ENCODE measurements at regions not wholly inside any gene's neighbourhood (a gene's known extent, or its start where the extent isn't known, plus 50 kb on each side); places are given as distances from the start of the nearest gene placed in this dataset.

DNA sequence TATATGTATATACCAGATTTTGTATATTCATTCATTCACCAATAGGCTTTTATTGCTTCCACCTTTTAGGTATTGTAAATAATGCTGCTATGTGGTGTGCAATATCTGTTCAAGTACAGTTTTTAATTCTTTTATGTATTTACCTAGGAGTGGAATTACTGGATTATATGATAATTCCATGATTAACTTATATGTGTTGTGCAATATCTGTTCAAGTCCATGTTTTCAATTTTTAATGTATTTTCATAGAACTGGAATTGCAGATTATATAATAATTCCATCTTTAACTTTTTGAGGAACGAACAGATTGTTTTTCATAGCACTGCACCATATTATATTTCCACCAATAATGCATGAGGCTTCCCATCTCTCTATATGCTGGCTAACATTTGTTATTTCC is 50.6 kb upstream of the L3MBTL4 start:
- DNase-seq (ENCODE audit: extremely low read depth, low read depth) = no peak

DNA sequence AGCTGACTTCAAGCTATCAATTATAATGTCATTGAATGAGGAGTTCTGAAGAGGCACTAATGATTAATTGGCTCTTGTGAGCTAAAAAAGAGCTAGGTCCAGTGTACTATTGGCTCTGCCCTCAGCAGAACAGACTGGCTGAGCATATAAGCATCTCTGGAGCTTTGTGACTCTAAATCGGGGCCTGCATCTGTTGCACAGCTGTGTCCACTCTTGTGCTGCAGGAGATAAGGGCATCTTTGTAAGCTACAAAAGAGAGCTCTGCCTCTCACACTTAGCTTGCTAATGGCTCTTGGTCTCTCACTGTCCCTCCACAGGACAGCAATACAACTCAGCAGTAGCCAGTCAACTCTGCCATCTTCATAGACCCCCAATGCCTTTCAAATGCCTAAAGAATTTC is 61.5 kb upstream of the L3MBTL4 start:
- DNase-seq (ENCODE audit: extremely low read depth, low read depth) = no peak

DNA sequence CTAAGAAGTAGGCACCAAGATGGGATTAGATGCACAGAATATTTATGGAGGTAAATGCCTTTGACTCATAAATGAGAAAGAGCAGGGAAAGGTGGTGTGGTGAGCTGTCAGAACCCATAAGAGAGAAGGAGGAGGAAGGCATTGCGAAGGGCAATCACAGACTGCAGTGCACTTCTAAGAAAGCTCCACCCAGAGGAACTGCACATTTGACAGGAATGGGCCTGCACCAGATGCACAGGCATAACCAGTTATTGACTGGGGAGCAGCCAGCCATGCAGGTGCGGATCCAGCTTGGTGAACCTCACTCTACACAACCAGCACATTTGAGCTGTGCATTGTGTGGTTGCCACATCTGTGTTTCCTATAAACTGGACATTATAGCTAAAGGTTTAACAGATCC is 62.2 kb upstream of the L3MBTL4 start:
- no peak for DNase-seq (ENCODE audit: extremely low read depth, low read depth)

DNA sequence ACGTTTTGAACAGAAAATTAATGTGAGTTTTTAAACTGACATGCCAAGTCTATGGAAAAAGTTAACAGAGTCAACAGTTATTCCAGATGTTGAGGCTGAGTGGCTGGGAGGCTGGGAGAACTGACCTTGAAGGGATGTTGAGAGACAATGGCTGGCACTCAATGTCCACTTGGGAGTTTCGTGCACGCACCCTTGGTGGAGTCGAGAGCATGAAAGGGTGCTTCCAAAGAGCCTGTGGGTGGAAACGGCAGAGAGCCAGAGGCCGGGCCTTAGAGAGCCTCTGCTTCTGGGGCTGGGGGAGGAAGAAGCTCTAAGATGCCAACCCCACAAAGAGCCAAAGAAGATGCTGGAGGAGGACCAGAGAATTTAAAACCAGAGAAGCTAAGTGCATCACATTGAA is 63.4 kb upstream of the L3MBTL4 start:
- no peak for DNase-seq (ENCODE audit: extremely low read depth, low read depth)

DNA sequence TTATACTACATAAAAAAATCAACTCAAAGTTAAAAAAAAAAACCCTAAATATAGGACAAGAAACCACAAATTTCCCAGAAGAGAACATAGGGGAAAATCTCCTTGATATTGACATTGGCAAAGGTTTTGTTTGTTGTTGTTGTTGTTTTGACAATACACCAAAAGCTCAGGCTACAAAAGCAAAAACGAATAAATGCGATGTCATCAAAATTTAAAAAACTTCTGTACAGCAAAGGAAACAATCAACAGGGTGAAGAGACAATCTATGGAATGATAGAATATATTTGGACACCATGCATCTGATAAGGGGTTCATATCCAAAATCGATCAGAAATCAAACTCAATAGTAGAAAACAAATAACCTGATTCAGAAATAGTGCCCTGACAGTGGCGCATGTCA is 65.0 kb upstream of the L3MBTL4 start:
- no peak for DNase-seq (ENCODE audit: extremely low read depth, low read depth)

DNA sequence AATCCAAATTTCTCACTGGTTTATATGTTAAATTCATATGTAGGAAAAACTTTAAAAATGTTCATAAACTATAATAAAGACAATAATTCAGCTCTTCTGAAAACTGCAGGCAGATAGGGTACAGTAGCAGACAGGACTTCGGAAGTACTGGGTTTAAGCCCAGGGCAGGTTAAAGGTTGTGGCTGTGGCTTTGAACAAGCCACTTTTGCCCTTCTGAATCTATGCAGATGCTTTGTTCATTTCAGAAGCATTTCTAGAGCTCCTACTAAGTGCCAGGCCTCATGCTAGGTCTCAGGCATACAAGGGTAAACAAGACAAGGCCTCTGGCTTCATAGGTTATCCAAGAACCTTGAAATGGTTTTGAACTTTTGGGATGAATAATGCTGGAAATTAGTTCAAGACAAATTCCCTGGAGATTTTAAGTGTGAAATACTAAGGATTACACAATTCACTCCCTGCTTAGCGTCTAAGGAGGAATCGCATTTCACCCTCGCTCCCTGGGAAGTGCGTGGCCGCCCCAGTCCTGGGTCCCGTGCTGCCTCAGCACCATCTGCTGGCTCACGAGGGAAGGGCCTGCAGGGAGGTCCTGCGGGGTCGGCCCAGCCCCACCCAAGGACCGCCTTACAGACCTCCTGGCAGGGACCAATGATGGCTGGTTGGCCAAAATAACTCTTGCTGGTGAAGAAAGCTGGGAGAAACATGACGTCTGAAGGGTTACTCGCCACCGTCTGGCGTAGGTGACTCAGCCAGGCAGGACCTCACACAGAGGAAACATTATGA is 67.7 kb upstream of the L3MBTL4 start:
- peak; percentile 50 for DNase-seq (ENCODE audit: extremely low read depth, low read depth)

DNA sequence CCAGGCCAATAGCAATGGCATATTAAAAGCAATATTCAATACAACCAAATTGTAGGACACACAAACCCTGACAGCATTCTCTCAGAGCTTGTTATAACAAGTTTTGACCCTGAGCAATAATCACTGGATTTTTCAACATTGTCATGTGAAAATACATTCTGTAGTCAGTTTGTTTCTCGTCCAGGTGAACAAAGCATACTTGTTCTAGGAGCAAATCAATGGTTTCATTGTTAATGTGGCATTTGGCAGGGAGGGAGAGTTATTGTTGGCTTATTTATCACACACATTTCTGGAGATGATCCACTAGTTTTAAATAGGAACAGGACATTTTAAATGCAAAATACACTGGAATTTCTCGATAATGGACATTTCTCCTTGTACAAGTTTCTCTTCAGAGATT is 69.9 kb upstream of the L3MBTL4 start:
- DNase-seq (ENCODE audit: extremely low read depth, low read depth) = no peak

DNA sequence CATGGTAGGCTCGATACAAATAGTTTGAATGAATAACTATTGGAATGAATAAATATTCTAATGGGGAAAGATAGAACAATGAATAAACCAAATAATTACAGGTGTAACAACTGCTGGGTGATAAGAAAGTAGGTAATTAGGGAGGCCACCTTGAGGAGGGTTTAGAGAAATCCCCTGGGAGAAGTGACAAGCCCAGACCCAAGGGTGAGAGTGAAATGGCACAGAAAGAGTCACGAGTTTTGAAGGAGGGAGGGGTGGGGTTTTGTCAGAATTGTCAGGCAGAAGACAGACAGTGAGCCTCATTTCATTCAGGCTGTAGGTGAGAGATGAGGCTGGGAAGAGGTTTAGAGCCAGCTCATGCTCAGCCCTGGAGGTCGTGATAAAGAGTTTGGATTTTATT is 71.6 kb upstream of the L3MBTL4 start:
- no peak for DNase-seq (ENCODE audit: extremely low read depth, low read depth)

DNA sequence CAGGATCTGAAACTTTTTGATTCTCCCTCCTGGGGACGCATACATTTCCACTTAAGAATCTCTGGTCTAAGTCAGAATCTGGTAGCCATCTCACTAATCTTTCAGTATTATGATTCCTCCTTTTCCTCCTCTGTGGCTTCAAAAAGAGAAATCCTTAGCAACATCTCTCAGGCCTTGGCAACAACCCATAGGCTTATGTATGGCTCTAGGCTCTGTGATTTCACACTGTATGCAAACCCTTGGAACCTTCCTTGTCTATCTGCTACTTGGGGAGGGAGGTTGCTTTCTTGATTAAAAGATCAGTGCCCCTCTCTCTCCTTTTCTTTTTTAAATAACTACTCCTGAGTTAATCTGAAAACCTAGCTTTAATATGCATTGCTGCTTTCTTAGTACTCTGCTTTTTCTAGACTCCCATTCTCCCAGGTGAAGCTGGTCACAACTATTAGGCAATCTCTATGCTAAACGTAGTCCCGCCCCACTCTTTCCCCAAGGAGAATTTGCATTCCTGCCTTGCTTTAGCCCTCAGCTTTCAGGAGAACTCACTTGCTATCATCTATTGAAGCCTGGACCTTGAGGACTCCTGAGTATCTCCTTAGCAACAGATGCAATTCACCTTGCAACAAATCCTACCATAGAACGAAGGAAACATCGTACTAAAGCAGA is 72.2 kb upstream of the L3MBTL4 start:
- DNase-seq (ENCODE audit: extremely low read depth, low read depth) = no peak

DNA sequence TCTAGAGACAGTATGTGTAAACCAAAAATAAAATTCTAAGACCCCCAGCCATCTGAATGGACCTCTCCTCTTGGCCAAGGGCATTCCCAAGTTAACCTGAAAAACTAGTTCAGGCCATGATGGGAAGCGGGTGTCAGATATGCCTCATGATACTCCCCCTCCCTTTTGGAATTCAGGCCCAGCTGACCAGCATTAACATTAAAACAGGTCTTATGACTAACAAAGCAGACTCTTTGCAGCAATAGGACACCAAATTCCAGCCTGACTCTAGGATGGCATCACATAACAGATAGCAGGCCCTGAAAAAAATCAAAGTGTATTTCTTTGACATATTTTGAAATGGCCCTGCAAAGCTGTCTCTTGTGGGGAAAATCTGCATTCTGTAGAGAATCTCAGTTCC is 73.3 kb upstream of the L3MBTL4 start:
- no peak for DNase-seq (ENCODE audit: extremely low read depth, low read depth)

DNA sequence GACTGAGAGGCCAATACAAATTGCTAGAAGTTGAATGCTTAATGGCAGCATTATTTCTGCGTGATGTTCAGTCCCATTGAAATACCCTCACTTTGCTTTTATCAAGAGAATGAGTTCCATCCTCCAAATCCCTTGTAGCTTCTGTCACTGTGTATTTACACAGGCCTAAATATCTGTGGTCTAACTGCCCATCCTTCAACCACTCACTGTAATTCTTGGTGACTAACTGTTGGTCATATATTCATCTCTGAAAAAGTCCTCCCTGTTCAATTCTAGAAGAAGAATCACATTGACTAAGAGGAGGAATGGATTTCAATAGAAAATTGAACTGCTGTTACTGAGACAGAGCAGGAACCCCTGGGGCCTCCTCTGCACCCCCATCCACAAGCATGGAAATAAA is 74.2 kb upstream of the L3MBTL4 start:
- no peak for DNase-seq (ENCODE audit: extremely low read depth, low read depth)

DNA sequence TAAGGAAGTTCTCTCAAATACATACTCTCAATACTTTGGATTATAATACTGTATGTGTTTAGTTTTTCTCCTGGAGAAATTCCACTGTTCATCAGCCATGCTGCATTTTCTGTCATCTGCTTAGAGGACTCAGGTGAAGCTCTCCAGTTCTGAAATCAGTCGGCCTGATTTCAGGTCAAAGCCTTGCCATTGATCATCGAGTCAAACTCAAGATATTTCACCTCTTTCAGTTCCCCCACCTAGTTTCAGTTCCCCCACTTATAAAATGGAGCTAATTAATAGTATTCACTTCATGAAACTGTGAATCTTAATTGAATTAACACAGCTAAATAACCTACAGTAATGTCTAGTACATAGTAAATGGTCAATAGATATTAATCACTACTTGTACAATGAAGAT is 75.3 kb upstream of the L3MBTL4 start:
- DNase-seq (ENCODE audit: extremely low read depth, low read depth) = no peak

DNA sequence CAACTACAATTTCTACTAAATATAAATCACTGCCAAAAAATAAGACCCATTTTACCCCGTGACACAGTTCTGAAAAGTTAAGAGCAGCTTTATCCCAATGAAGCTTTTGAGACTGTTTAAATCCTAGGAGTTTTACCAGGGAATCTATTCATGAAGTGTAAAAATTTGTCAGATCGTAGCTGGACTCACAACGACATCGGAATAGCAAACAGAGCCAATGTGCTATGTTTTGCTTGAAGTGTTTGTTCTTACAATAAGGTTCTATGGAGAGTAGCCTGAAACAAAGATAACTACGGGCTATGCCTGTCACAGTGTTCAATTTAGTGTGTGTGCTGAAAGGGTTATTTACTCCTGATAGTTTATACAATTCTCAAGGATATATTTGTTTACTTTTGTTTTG is 78.5 kb upstream of the L3MBTL4 start:
- DNase-seq (ENCODE audit: extremely low read depth, low read depth) = no peak

DNA sequence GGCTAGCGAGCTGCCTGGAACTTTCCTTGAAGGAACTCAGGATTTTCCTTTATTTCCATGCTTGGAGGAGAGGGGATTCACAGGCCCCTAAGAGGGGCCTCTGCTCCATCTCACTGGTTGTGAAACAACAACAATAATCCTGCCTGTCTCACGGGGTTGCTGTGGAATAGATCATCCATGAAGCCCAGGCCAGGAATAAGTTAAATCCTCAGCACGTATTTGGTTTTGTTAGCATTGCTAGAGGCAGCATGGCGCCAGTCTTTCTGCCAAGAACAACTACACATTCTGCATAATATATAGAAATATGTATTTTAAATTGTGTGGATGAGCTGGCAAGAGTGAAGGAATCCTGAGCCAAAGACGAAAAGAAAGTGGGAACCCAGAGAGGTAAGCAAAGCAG is 80.8 kb upstream of the L3MBTL4 start:
- DNase-seq (ENCODE audit: extremely low read depth, low read depth) = no peak

DNA sequence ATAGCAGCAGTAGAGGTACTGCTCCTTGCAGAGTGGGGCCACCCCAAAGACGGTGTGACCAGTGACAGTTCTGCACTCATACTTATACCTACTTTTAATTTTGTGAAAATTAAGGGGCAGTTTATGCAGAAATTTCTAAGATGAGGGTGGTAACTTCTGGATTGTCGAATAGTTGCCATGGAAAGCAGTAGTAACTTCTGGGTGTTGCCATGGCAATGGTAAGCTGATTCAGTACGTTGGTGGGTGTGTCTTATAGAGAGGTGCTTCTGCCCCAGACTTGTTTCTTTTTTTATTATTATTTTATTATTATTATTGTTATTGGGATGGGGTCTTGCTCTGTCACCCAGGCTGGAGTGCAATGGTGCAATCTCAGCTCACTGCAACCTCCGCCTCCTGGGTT is 82.8 kb upstream of the L3MBTL4 start:
- no peak for DNase-seq (ENCODE audit: extremely low read depth, low read depth)

DNA sequence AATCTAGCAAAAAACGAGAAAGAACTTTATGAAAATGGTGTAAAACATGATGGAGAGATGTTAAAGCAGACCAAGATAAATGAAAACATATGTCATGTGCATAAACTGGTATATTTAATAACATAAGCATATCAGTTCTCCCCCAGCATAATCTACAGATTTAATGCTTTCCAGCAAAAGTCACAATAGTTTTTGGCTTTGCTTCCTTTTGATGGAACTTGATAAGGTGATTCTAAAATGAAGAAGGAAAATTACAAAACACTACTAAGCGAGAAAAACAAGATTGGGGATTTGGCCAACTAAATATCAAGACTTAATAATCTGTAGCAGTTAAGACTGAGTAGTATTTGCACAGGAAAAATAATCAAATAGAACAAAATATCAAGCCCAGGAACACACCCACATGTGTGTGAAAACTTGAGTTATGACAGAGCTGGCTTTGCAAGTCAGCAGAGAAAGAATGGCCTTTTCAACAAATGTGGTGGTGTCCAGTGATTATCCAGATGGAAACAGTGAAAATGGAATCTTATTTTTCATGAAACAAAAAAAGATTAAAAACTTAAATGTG is 83.7 kb upstream of the L3MBTL4 start:
- DNase-seq (ENCODE audit: extremely low read depth, low read depth) = no peak

DNA sequence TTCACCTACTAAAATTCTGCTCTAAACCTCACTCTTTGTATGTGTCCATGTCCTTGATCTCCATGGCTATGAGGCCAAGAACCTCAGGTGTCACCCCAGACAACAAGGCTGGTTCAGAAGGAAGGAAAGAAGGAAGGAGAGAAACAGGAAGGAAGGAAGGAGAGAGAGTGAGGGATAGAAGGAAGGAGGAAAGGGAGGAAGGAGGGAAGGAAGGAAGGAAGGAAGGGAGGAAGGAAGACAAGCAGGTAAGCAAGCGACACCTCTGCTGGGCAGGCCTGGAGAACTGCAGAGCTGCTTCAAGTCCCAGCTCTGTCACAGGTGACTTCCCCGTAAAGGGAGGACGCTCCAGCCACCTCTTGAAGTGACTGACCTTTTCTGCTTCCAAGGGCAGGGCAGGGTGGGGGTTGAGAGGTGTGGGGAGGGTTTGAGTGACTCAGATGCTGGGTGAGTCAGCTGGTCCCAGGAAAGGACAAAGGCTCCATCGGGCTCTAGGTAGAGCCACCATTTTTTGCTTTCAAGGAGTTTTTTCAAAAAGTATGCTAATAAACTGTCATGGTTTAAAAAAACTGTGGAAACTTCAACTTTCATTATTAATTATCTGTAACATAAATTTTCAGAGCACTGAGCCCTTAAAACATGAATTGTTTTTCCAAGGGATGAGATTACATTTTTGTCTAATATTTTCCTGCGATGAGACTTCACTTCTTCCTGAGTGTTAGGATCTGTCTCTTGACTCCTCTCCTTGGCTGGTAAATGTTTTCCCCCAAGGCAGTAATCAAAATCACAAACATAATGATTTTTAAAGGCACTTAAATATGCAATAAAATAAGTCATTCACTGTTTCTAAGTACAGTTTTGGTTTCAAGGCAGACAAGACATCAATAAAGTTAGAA is 90.1 kb upstream of the L3MBTL4 start:
- no peak for DNase-seq (ENCODE audit: extremely low read depth, low read depth)

DNA sequence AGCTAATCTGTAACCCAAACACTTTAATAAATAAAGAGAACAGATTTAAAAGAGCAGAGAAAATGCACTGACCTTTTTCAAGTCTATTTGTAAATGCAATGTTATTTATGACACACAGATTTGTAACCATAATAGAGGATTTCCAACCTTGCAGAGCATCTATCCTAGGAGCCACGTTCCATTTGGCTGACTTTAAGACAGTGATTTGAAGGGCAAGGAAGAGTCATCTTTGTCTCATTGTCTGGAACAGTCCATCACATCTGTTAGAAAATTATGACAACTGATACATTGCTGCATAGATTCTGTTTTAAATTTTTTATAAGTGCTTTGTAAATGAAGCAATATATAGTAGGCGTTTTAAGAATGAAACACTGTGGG is 90.8 kb upstream of the L3MBTL4 start:
- no peak for DNase-seq (ENCODE audit: extremely low read depth, low read depth)

DNA sequence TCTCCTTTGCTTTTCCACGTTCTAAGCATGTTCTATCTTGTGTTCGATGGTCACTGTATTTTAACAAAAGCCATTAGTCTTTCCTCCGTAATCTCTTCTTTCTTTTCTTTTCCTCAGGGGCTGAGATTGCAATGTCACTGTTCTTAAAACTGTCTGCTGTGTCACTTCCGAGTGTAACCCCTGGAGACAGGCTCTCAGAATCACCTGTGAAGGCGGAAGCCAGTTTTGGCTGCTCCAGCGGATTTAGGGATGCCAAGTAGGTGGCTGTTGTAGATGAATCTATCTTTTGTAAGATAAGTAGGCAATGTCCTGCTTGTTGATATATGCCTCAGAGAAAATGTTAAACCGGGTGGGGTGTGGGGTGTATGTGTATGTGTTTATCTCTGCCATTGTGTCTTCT is 94.7 kb upstream of the L3MBTL4 start:
- DNase-seq (ENCODE audit: extremely low read depth, low read depth) = no peak

DNA sequence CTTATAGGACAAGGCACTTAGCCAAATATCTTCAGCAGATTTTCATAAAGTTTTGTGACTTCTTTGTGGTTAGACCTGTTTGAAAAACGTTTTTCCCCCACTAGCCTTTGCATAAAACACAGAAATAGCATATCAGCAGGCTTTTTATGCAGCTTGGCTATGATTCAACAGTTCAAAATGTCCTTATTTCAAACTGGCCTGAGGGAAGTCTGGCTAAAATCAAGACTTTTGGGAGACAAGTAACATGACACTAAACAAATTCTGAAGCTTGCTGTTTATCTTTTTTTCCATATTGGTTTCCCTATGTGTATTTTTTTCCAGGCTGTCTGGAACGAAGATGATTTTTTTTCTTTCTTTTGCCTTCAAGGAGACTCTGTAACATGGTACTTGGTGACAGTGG is 95.1 kb upstream of the L3MBTL4 start:
- DNase-seq (ENCODE audit: extremely low read depth, low read depth) = no peak

DNA sequence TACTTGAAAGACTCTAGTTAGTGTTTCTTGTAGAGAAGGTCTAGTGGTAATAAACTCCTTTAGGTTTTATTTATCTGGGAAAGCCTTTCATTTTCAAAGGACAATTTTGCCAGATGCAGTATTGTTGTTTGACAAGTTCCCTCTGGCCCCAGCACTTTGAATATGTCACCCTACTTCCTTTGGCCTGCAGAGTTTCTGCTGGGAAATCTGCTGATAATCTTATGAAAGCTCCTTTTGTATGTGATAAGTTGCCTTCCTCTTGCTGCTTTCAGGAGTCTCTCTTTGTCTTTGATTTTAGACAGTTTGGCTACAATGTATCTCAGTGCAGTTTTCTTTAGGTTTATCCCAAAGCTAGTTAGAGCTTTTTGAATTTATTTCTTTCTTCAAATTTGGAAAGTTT is 106.2 kb upstream of the L3MBTL4 start:
- DNase-seq (ENCODE audit: extremely low read depth, low read depth) = no peak

Data from NCI-H460 (cell line).